Mesothelial cell of epicardium (in vitro differentiated cells): ENCODE measurements at regions not wholly inside any gene's neighbourhood (a gene's known extent, or its start where the extent isn't known, plus 50 kb on each side); places are given as distances from the start of the nearest gene placed in this dataset.

Experiments used
- DNase-seq, 2 experiments: peaks; one replicate each; pipeline ENCODE4 v3.0.0; 2021; ENCODE audit warnings: low spot score in 2 of 2; ENCODE audit not compliant: unreplicated experiment in 2 of 2
- H3K27ac Mint-ChIP-seq: 2 replicates; pipeline ENCODE4 v1.8.0; 2021; ENCODE audit warnings: mixed read lengths
- H3K27me3 Mint-ChIP-seq: 2 replicates; pipeline ENCODE4 v1.8.0; 2021; ENCODE audit warnings: low read depth, mixed read lengths
- H3K36me3 Mint-ChIP-seq: 2 replicates; pipeline ENCODE4 v1.8.0; 2021; ENCODE audit warnings: mixed read lengths
- H3K4me1 Mint-ChIP-seq: 2 replicates; pipeline ENCODE4 v1.8.0; 2021; ENCODE audit warnings: mixed read lengths
- H3K4me3 Mint-ChIP-seq: 2 replicates; pipeline ENCODE4 v1.8.0; 2021; ENCODE audit warnings: mild to moderate bottlenecking, moderate library complexity, mixed read lengths
- H3K9me3 Mint-ChIP-seq: 2 replicates; pipeline ENCODE4 v1.8.0; 2021; ENCODE audit warnings: mixed read lengths
- TF ChIP-seq, protein P1 (sequence below): fragments of 200-600 bp; sonication (generic); IDR thresholded peaks from one replicate; pipeline ENCODE4 v1.5.0; 2021; ENCODE audit warnings: antibody characterized with exemption; ENCODE audit not compliant: unreplicated experiment

DNA sequence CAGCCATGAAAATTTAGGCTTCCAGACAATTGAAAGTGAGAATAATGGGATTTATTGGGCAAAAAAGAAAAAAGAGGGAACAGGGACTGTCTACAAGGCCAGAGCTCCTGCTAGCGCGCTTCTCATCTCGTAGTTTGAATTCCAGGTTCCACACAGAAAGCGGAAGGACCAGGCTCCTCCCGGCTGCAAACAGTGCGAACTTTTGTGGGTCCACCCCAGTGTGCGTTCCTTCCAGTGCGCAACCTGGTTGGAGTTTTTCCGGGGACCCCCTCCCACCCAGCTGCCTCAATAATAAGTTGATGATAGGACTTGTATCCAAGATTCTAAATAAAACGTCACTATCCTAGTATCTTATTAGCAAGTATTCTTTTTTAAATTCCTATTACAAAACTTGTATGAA lies 467.7 kb upstream of the TUSC1 start:
- H3K36me3 Mint-ChIP-seq, result no peaks in the 10 kb centered on the region
- H3K4me3 Mint-ChIP-seq, result no peak overlapping the region
- H3K27ac Mint-ChIP-seq, result no peak overlapping the region
- H3K9me3 Mint-ChIP-seq, result no peaks in the 10 kb centered on the region
- DNase-seq, result no peak
- no peaks in the 10 kb centered on the region for H3K27me3 Mint-ChIP-seq
- H3K4me1 Mint-ChIP-seq, result no peaks in the 10 kb centered on the region
- TF ChIP-seq, protein P1, sequence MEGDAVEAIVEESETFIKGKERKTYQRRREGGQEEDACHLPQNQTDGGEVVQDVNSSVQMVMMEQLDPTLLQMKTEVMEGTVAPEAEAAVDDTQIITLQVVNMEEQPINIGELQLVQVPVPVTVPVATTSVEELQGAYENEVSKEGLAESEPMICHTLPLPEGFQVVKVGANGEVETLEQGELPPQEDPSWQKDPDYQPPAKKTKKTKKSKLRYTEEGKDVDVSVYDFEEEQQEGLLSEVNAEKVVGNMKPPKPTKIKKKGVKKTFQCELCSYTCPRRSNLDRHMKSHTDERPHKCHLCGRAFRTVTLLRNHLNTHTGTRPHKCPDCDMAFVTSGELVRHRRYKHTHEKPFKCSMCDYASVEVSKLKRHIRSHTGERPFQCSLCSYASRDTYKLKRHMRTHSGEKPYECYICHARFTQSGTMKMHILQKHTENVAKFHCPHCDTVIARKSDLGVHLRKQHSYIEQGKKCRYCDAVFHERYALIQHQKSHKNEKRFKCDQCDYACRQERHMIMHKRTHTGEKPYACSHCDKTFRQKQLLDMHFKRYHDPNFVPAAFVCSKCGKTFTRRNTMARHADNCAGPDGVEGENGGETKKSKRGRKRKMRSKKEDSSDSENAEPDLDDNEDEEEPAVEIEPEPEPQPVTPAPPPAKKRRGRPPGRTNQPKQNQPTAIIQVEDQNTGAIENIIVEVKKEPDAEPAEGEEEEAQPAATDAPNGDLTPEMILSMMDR, result no peak

DNA sequence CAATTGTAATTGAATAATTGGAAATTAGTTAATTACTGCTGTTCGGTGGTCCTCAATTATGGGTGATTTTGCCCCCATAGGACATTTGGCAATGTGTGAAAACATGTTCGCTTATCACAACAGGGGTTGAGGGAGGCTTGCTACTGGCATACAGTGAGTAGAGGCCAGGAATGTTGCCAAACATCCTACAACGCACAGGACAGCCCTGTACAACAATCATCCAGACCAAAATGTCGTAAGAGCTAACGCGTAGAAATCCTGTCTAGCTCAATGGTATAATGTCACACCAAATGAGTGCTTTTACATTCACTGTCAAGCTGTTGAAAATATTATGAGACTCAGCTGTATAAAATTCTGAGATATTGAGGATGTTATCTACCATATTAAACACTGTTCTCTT lies 464.4 kb upstream of the TUSC1 start:
- Mint-ChIP-seq H3K36me3 (no peaks in the 10 kb centered on the region), H3K4me1 (peaks cover 6% of the 10 kb centered on the region), H3K4me3 (no peak overlapping the region), H3K9me3 (no peaks in the 10 kb centered on the region), H3K27ac (no peak overlapping the region), H3K27me3 (no peaks in the 10 kb centered on the region)
- TF ChIP-seq, protein P1, result no peak
- DNase-seq, result no peak

DNA sequence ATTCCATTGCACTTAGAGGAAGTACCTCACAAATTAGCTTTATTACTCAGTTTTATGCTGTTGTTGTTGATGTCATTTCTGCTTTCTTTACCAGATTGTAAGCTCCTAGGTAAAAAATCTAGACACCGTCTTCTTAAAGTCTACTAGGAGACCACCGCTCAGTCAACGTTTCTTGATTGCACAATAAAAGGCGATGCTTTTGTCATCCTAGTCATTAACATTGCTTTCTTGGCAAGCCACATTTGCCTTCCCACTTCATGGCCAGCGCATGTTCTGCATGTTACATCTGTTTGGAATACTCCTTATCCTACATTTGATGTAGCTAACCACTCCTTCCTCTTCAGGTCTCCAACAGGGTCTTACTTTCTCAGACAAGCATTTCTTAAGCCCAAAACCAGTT lies 464.0 kb upstream of the TUSC1 start:
- TF ChIP-seq, protein P1, result no peak
- no peaks in the 10 kb centered on the region for H3K36me3 Mint-ChIP-seq
- no peaks in the 10 kb centered on the region for H3K9me3 Mint-ChIP-seq
- H3K4me3 Mint-ChIP-seq, result no peak overlapping the region
- H3K27me3 Mint-ChIP-seq, result no peaks in the 10 kb centered on the region
- no peak for DNase-seq
- H3K27ac Mint-ChIP-seq, result no peak overlapping the region
- peaks cover 6% of the 10 kb centered on the region for H3K4me1 Mint-ChIP-seq

DNA sequence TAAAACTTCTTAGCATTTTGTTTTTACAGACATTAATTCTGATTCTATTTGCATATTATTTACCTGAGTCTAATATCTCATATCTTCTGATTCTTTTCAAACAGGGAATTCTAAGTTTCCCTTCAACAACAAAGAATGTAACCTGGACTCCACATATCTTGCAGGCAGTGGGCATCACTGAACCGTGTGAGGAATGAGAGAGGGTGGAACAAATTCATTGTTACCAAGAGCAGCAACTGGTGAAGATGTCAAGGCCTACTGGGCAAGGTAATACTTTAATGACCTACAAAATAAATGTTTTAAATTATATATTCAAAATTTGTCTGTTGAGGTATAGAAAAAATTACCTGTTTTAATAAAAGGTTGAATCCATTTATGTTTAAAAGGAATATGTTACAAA lies 455.3 kb upstream of the TUSC1 start:
- H3K4me3 Mint-ChIP-seq, result no peak overlapping the region

DNA sequence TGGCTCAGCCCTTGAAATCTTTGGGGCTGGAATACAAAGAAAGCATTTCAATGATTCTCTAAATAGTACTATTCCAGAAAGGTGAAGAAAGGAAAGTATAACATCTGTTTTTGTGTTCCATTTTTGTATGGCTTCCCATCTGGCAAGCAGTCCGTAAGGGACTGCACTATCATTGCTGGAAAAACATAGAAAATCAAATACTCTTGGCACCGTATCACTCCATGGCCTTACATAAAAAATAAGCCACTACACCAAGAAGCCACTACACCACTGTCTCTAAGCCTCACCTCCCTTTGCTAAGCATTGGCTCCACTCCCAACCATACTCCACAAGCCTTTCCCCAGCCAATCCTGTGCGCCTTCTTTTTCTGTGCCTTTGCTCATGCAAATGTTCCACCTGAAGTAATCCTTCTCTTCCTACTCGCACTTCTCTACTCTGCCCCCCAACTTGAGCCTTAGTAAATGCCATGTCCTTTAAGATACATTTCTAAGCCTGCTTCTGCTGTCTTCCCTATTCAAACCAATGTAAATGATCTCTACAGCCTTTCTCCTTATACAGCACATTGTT lies 454.6 kb upstream of the TUSC1 start:
- no peaks in the 10 kb centered on the region for H3K9me3 Mint-ChIP-seq
- DNase-seq, result no peak
- H3K4me3 Mint-ChIP-seq, result no peak overlapping the region
- TF ChIP-seq, protein P1, result no peak
- no peaks in the 10 kb centered on the region for H3K27me3 Mint-ChIP-seq
- no peak overlapping the region for H3K27ac Mint-ChIP-seq
- peaks cover 15% of the 10 kb centered on the region for H3K4me1 Mint-ChIP-seq
- H3K36me3 Mint-ChIP-seq, result no peaks in the 10 kb centered on the region

More for the DNA sequence above, 455.3 kb upstream of the TUSC1 start:
- no peaks in the 10 kb centered on the region for H3K27me3 Mint-ChIP-seq
- H3K36me3 Mint-ChIP-seq, result no peaks in the 10 kb centered on the region
- peaks cover 13% of the 10 kb centered on the region for H3K4me1 Mint-ChIP-seq
- no peak overlapping the region for H3K27ac Mint-ChIP-seq
- DNase-seq, result no peak
- H3K9me3 Mint-ChIP-seq, result no peaks in the 10 kb centered on the region
- TF ChIP-seq, protein P1, result no peak

DNA sequence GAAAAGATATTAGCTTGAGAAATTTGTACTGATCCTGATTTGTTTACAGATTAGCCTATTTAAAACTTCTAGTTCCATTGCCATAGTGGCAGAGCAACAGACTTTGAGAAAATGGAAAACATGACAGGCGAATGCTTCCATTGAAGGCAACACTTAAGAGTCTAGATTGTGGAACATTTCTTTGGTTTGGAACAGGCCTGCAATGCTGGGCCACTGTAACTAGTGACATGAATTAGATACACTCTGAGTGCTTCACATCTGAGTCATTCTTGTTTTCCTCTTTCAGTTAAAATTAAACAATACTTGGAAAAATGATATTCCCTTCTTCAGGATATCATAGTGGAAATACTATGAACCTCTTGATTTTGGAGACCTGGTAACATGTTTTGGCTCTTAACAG lies 453.6 kb upstream of the TUSC1 start:
- Mint-ChIP-seq H3K9me3 (peaks cover 3% of the 10 kb centered on the region), H3K36me3 (no peaks in the 10 kb centered on the region), H3K27ac (no peak overlapping the region), H3K27me3 (no peaks in the 10 kb centered on the region), H3K4me1 (peaks cover 15% of the 10 kb centered on the region), H3K4me3 (no peak overlapping the region)
- no peak for DNase-seq
- TF ChIP-seq, protein P1, result no peak
